Fibroblast of skin of right biceps (primary cell): ENCODE measurements at regions not wholly inside any gene's neighbourhood (a gene's known extent, or its start where the extent isn't known, plus 50 kb on each side); places are given as distances from the start of the nearest gene placed in this dataset.
"Not testable (repeated sequence)": the region's sequence is repeated elsewhere in the genome, so short reads cannot be mapped to it uniquely, and the experiment has no call there.

Experiments used
- DNase-seq: peaks from one replicate; pipeline ENCODE4 v3.0.0-alpha.2; 2013

GRCh38 chr1:157287462-157287861, 149.3 kb upstream of the ETV3 start:
- DNase-seq = no peak

- no peak for DNase-seq
Observed at GRCh38 chr1:157286646-157287420, 148.6 kb upstream of the ETV3 start.

GRCh38 chr1:157286096-157286495, 147.9 kb upstream of the ETV3 start:
- DNase-seq = no peak

GRCh38 chr1:157284451-157284850, 146.3 kb upstream of the ETV3 start:
- no peak for DNase-seq

GRCh38 chr1:157279802-157280140, 141.6 kb upstream of the ETV3 start:
- DNase-seq = no peak

- DNase-seq = no peak
Observed at GRCh38 chr1:157279138-157279801, 141.1 kb upstream of the ETV3 start.

GRCh38 chr1:157278383-157279137, 140.4 kb upstream of the ETV3 start:
- no peak for DNase-seq

- no peak for DNase-seq
Observed at GRCh38 chr1:157277913-157278312, 139.7 kb upstream of the ETV3 start.

- no peak for DNase-seq
Observed at GRCh38 chr1:157277281-157277680, 139.1 kb upstream of the ETV3 start.

GRCh38 chr1:157274698-157275534, 136.7 kb upstream of the ETV3 start:
- DNase-seq = peak; percentile 79

- DNase-seq = no peak
Observed at GRCh38 chr1:157272729-157273524, 134.7 kb upstream of the ETV3 start.

- DNase-seq = no peak
Observed at GRCh38 chr1:157272264-157272663, 134.1 kb upstream of the ETV3 start.

- DNase-seq = no peak
Observed at GRCh38 chr1:157270705-157271274, 132.6 kb upstream of the ETV3 start.

- no peak for DNase-seq
Observed at GRCh38 chr1:157269656-157270375, 131.6 kb upstream of the ETV3 start.

GRCh38 chr1:157262891-157263290, 124.7 kb upstream of the ETV3 start:
- DNase-seq = no peak

GRCh38 chr1:157262422-157262821, 124.2 kb upstream of the ETV3 start:
- no peak for DNase-seq

GRCh38 chr1:157255891-157256290, 117.7 kb upstream of the ETV3 start:
- DNase-seq = not testable (repeated sequence)

GRCh38 chr1:157254183-157254582, 116.0 kb upstream of the ETV3 start:
- not testable (repeated sequence) for DNase-seq

GRCh38 chr1:157252473-157252872, 114.3 kb upstream of the ETV3 start:
- DNase-seq = peak; percentile 10

GRCh38 chr1:157249739-157250138, 111.5 kb upstream of the ETV3 start:
- no peak for DNase-seq

- no peak for DNase-seq
Observed at GRCh38 chr1:157249326-157249725, 111.1 kb upstream of the ETV3 start.
